NCI-H2196 treated with DMSO at 0.1 percent for 48 hours (cell line): ENCODE measurements at regions not wholly inside any gene's neighbourhood (a gene's known extent, or its start where the extent isn't known, plus 50 kb on each side); places are given as distances from the start of the nearest gene placed in this dataset.

Experiments used
- DNase-seq: peaks from one replicate; lab custom pipeline; 2025; ENCODE audit not compliant: unreplicated experiment; lab: John Stamatoyannopoulos, UW

GRCh38 chr13:92938486-92939020 lies 288.1 kb upstream of the GPC6 start:
- no peak for DNase-seq

- no peak for DNase-seq
These were observed 285.4 kb upstream of the GPC6 start for GRCh38 chr13:92941167-92941566.

GRCh38 chr13:92947770-92948434 lies 278.7 kb upstream of the GPC6 start:
- DNase-seq = no peak

- no peak for DNase-seq
These were observed 275.8 kb upstream of the GPC6 start for GRCh38 chr13:92950771-92951170.

- DNase-seq = no peak
These were observed 275.2 kb upstream of the GPC6 start for GRCh38 chr13:92951273-92951890.

- DNase-seq = no peak
These were observed 274.4 kb upstream of the GPC6 start for GRCh38 chr13:92952161-92952560.

- no peak for DNase-seq
These were observed 271.9 kb upstream of the GPC6 start for GRCh38 chr13:92954746-92955145.

GRCh38 chr13:92959790-92960189 lies 266.8 kb upstream of the GPC6 start:
- no peak for DNase-seq

GRCh38 chr13:92963029-92963428 lies 263.6 kb upstream of the GPC6 start:
- DNase-seq = no peak

GRCh38 chr13:92966341-92966740 lies 260.3 kb upstream of the GPC6 start:
- no peak for DNase-seq

- DNase-seq = no peak
These were observed 259.7 kb upstream of the GPC6 start for GRCh38 chr13:92966900-92967299.

GRCh38 chr13:92967923-92968322 lies 258.7 kb upstream of the GPC6 start:
- DNase-seq = no peak

GRCh38 chr13:92972751-92973150 lies 253.9 kb upstream of the GPC6 start:
- no peak for DNase-seq

- DNase-seq = no peak
These were observed 251.6 kb upstream of the GPC6 start for GRCh38 chr13:92974905-92975429.

- no peak for DNase-seq
These were observed 249.9 kb upstream of the GPC6 start for GRCh38 chr13:92976657-92977056.

- no peak for DNase-seq
These were observed 242.5 kb upstream of the GPC6 start for GRCh38 chr13:92984151-92984550.

- DNase-seq = no peak
These were observed 237.3 kb upstream of the GPC6 start for GRCh38 chr13:92989301-92989700.

GRCh38 chr13:92991692-92992091 lies 234.9 kb upstream of the GPC6 start:
- no peak for DNase-seq

- DNase-seq = no peak
These were observed 232.6 kb upstream of the GPC6 start for GRCh38 chr13:92994056-92994455.

- no peak for DNase-seq
These were observed 224.6 kb upstream of the GPC6 start for GRCh38 chr13:93001866-93002461.

- no peak for DNase-seq
These were observed 223.1 kb upstream of the GPC6 start for GRCh38 chr13:93003531-93003930.

- DNase-seq = no peak
These were observed 221.7 kb upstream of the GPC6 start for GRCh38 chr13:93004919-93005318.
